ENCODE measurements at regions not wholly inside any gene's neighbourhood (a gene's known extent, or its start where the extent isn't known, plus 50 kb on each side); places are given as distances from the start of the nearest gene placed in this dataset.

GRCh38 chr7:13293264-13294002 is 606.0 kb downstream of the ARL4A start:
- Histone ChIP-seq H3K27ac (ENCODE audit: low read depth, low read length) (peak overlapping the region; percentile 14), H3K27me3 (ENCODE audit: insufficient read depth, low read length) (no peaks in the 10 kb centered on the region), H3K36me3 (ENCODE audit: insufficient read depth, low read length) (no peaks in the 10 kb centered on the region), H3K79me2 (ENCODE audit: control insufficient read depth, insufficient read depth, low read length, unreplicated experiment) (no peaks in the 10 kb centered on the region), H3K4me1 (ENCODE audit: control insufficient read depth, insufficient read depth, low read length, unreplicated experiment) (peaks cover 24% of the 10 kb centered on the region), H2AFZ (ENCODE audit: low read length, unreplicated experiment) (peak overlapping the region; percentile 85), H3K4me3 (ENCODE audit: low read depth, low read length) (peak overlapping the region; percentile 41)

- H3K79me2 ChIP-seq (ENCODE audit: control insufficient read depth, insufficient read depth, low read length, unreplicated experiment), result no peaks in the 10 kb centered on the region
- H3K4me1 ChIP-seq (ENCODE audit: control insufficient read depth, insufficient read depth, low read length, unreplicated experiment), result no peaks in the 10 kb centered on the region
- no peaks in the 10 kb centered on the region for H3K36me3 ChIP-seq (ENCODE audit: insufficient read depth, low read length)
- H3K27me3 ChIP-seq (ENCODE audit: insufficient read depth, low read length), result no peaks in the 10 kb centered on the region
- H3K4me3 ChIP-seq (ENCODE audit: low read depth, low read length), result no peak overlapping the region
- no peak overlapping the region for H2AFZ ChIP-seq (ENCODE audit: low read length, unreplicated experiment)
- H3K27ac ChIP-seq (ENCODE audit: low read depth, low read length), result no peak overlapping the region
Measured at GRCh38 chr7:13307040-13307439, 619.6 kb downstream of the ARL4A start.

- Histone ChIP-seq H3K36me3 (ENCODE audit: insufficient read depth, low read length) (no peaks in the 10 kb centered on the region), H3K27ac (ENCODE audit: low read depth, low read length) (no peak overlapping the region), H3K79me2 (ENCODE audit: control insufficient read depth, insufficient read depth, low read length, unreplicated experiment) (no peaks in the 10 kb centered on the region), H3K4me1 (ENCODE audit: control insufficient read depth, insufficient read depth, low read length, unreplicated experiment) (no peaks in the 10 kb centered on the region), H3K27me3 (ENCODE audit: insufficient read depth, low read length) (no peaks in the 10 kb centered on the region), H3K4me3 (ENCODE audit: low read depth, low read length) (no peak overlapping the region), H2AFZ (ENCODE audit: low read length, unreplicated experiment) (no peak overlapping the region)
Measured at GRCh38 chr7:13308423-13308822, 621.0 kb downstream of the ARL4A start.

GRCh38 chr7:13309535-13309934 is 622.1 kb downstream of the ARL4A start:
- H3K36me3 ChIP-seq (ENCODE audit: insufficient read depth, low read length), result no peaks in the 10 kb centered on the region
- no peak overlapping the region for H2AFZ ChIP-seq (ENCODE audit: low read length, unreplicated experiment)
- H3K27me3 ChIP-seq (ENCODE audit: insufficient read depth, low read length), result no peaks in the 10 kb centered on the region
- H3K79me2 ChIP-seq (ENCODE audit: control insufficient read depth, insufficient read depth, low read length, unreplicated experiment), result no peaks in the 10 kb centered on the region
- no peaks in the 10 kb centered on the region for H3K4me1 ChIP-seq (ENCODE audit: control insufficient read depth, insufficient read depth, low read length, unreplicated experiment)
- H3K4me3 ChIP-seq (ENCODE audit: low read depth, low read length), result no peak overlapping the region
- H3K27ac ChIP-seq (ENCODE audit: low read depth, low read length), result no peak overlapping the region

- Histone ChIP-seq H2AFZ (ENCODE audit: low read length, unreplicated experiment) (no peak overlapping the region), H3K27me3 (ENCODE audit: insufficient read depth, low read length) (no peaks in the 10 kb centered on the region), H3K36me3 (ENCODE audit: insufficient read depth, low read length) (no peaks in the 10 kb centered on the region), H3K4me3 (ENCODE audit: low read depth, low read length) (no peak overlapping the region), H3K27ac (ENCODE audit: low read depth, low read length) (no peak overlapping the region), H3K79me2 (ENCODE audit: control insufficient read depth, insufficient read depth, low read length, unreplicated experiment) (no peaks in the 10 kb centered on the region), H3K4me1 (ENCODE audit: control insufficient read depth, insufficient read depth, low read length, unreplicated experiment) (no peaks in the 10 kb centered on the region)
Measured at GRCh38 chr7:13312307-13312706, 624.9 kb downstream of the ARL4A start.

- H3K36me3 ChIP-seq (ENCODE audit: insufficient read depth, low read length), result no peaks in the 10 kb centered on the region
- H3K4me1 ChIP-seq (ENCODE audit: control insufficient read depth, insufficient read depth, low read length, unreplicated experiment), result no peaks in the 10 kb centered on the region
Measured at GRCh38 chr7:13320333-13320732, 632.9 kb downstream of the ARL4A start.

GRCh38 chr7:13321316-13321715 is 633.9 kb downstream of the ARL4A start:
- Histone ChIP-seq H3K4me1 (ENCODE audit: control insufficient read depth, insufficient read depth, low read length, unreplicated experiment) (no peaks in the 10 kb centered on the region), H3K27ac (ENCODE audit: low read depth, low read length) (no peak overlapping the region), H3K36me3 (ENCODE audit: insufficient read depth, low read length) (no peaks in the 10 kb centered on the region), H3K79me2 (ENCODE audit: control insufficient read depth, insufficient read depth, low read length, unreplicated experiment) (no peaks in the 10 kb centered on the region), H3K27me3 (ENCODE audit: insufficient read depth, low read length) (no peaks in the 10 kb centered on the region), H3K4me3 (ENCODE audit: low read depth, low read length) (no peak overlapping the region), H2AFZ (ENCODE audit: low read length, unreplicated experiment) (peak overlapping the region; percentile 8)

More at GRCh38 chr7:13320333-13320732, 632.9 kb downstream of the ARL4A start:
- Histone ChIP-seq H3K27ac (ENCODE audit: low read depth, low read length) (no peak overlapping the region), H3K27me3 (ENCODE audit: insufficient read depth, low read length) (no peaks in the 10 kb centered on the region), H2AFZ (ENCODE audit: low read length, unreplicated experiment) (no peak overlapping the region), H3K4me3 (ENCODE audit: low read depth, low read length) (no peak overlapping the region), H3K79me2 (ENCODE audit: control insufficient read depth, insufficient read depth, low read length, unreplicated experiment) (no peaks in the 10 kb centered on the region)

- H2AFZ ChIP-seq (ENCODE audit: low read length, unreplicated experiment), result peak overlapping the region; percentile 8
- no peaks in the 10 kb centered on the region for H3K4me1 ChIP-seq (ENCODE audit: control insufficient read depth, insufficient read depth, low read length, unreplicated experiment)
- H3K4me3 ChIP-seq (ENCODE audit: low read depth, low read length), result no peak overlapping the region
- H3K79me2 ChIP-seq (ENCODE audit: control insufficient read depth, insufficient read depth, low read length, unreplicated experiment), result no peaks in the 10 kb centered on the region
- no peaks in the 10 kb centered on the region for H3K27me3 ChIP-seq (ENCODE audit: insufficient read depth, low read length)
- H3K27ac ChIP-seq (ENCODE audit: low read depth, low read length), result no peak overlapping the region
- no peaks in the 10 kb centered on the region for H3K36me3 ChIP-seq (ENCODE audit: insufficient read depth, low read length)
Measured at GRCh38 chr7:13322126-13322525, 634.7 kb downstream of the ARL4A start.

GRCh38 chr7:13327669-13328068 is 640.2 kb downstream of the ARL4A start:
- H3K36me3 ChIP-seq (ENCODE audit: insufficient read depth, low read length), result no peaks in the 10 kb centered on the region
- no peaks in the 10 kb centered on the region for H3K27me3 ChIP-seq (ENCODE audit: insufficient read depth, low read length)
- H3K4me1 ChIP-seq (ENCODE audit: control insufficient read depth, insufficient read depth, low read length, unreplicated experiment), result peaks cover 5% of the 10 kb centered on the region
- H3K27ac ChIP-seq (ENCODE audit: low read depth, low read length), result no peak overlapping the region
- H2AFZ ChIP-seq (ENCODE audit: low read length, unreplicated experiment), result no peak overlapping the region
- no peak overlapping the region for H3K4me3 ChIP-seq (ENCODE audit: low read depth, low read length)
- no peaks in the 10 kb centered on the region for H3K79me2 ChIP-seq (ENCODE audit: control insufficient read depth, insufficient read depth, low read length, unreplicated experiment)

- Histone ChIP-seq H3K4me1 (ENCODE audit: control insufficient read depth, insufficient read depth, low read length, unreplicated experiment) (peaks cover 4% of the 10 kb centered on the region), H3K79me2 (ENCODE audit: control insufficient read depth, insufficient read depth, low read length, unreplicated experiment) (no peaks in the 10 kb centered on the region), H3K27me3 (ENCODE audit: insufficient read depth, low read length) (no peaks in the 10 kb centered on the region), H3K4me3 (ENCODE audit: low read depth, low read length) (no peak overlapping the region), H3K27ac (ENCODE audit: low read depth, low read length) (no peak overlapping the region), H2AFZ (ENCODE audit: low read length, unreplicated experiment) (no peak overlapping the region), H3K36me3 (ENCODE audit: insufficient read depth, low read length) (no peaks in the 10 kb centered on the region)
Measured at GRCh38 chr7:13333371-13333770, 645.9 kb downstream of the ARL4A start.

- Histone ChIP-seq H3K27me3 (ENCODE audit: insufficient read depth, low read length) (no peaks in the 10 kb centered on the region), H2AFZ (ENCODE audit: low read length, unreplicated experiment) (no peak overlapping the region), H3K36me3 (ENCODE audit: insufficient read depth, low read length) (no peaks in the 10 kb centered on the region), H3K27ac (ENCODE audit: low read depth, low read length) (no peak overlapping the region), H3K79me2 (ENCODE audit: control insufficient read depth, insufficient read depth, low read length, unreplicated experiment) (no peaks in the 10 kb centered on the region), H3K4me1 (ENCODE audit: control insufficient read depth, insufficient read depth, low read length, unreplicated experiment) (peaks cover 4% of the 10 kb centered on the region), H3K4me3 (ENCODE audit: low read depth, low read length) (no peak overlapping the region)
Measured at GRCh38 chr7:13336227-13336626, 648.8 kb downstream of the ARL4A start.
